Putamen (tissue), 1 donor: ENCODE measurements at regions not wholly inside any gene's neighbourhood (a gene's known extent, or its start where the extent isn't known, plus 50 kb on each side); places are given as distances from the start of the nearest gene placed in this dataset.

Source experiments
- DNase-seq: peaks from one replicate; pipeline ENCODE4 v3.0.0-alpha.2; 2016; ENCODE audit warnings: low spot score

GRCh38 chr22:34159491-34159890 lies 239.2 kb upstream of the LARGE1 start:
- DNase-seq = no peak

- no peak for DNase-seq
Observed at GRCh38 chr22:34160141-34160783, 240.0 kb upstream of the LARGE1 start.

- no peak for DNase-seq
Observed at GRCh38 chr22:34161431-34162123, 241.3 kb upstream of the LARGE1 start.

- DNase-seq = no peak
Observed at GRCh38 chr22:34198976-34199375, 278.7 kb upstream of the LARGE1 start.

- no peak for DNase-seq
Observed at GRCh38 chr22:34210301-34210700, 290.0 kb upstream of the LARGE1 start.

GRCh38 chr22:34214372-34214771 lies 294.1 kb upstream of the LARGE1 start:
- DNase-seq = no peak

GRCh38 chr22:34225278-34225677 lies 305.0 kb upstream of the LARGE1 start:
- no peak for DNase-seq

GRCh38 chr22:34236527-34236926 lies 316.3 kb upstream of the LARGE1 start:
- no peak for DNase-seq

- no peak for DNase-seq
Observed at GRCh38 chr22:34239421-34239820, 319.1 kb upstream of the LARGE1 start.

- no peak for DNase-seq
Observed at GRCh38 chr22:34243023-34243422, 322.7 kb upstream of the LARGE1 start.

- DNase-seq = no peak
Observed at GRCh38 chr22:34255042-34255441, 334.8 kb upstream of the LARGE1 start.

GRCh38 chr22:34278121-34278520 lies 357.8 kb upstream of the LARGE1 start:
- no peak for DNase-seq

GRCh38 chr22:34281738-34282137 lies 361.5 kb upstream of the LARGE1 start:
- DNase-seq = no peak

GRCh38 chr22:34283844-34284243 lies 363.6 kb upstream of the LARGE1 start:
- DNase-seq = no peak

GRCh38 chr22:34293324-34293723 lies 373.0 kb upstream of the LARGE1 start:
- no peak for DNase-seq

- no peak for DNase-seq
Observed at GRCh38 chr22:34294476-34294875, 374.2 kb upstream of the LARGE1 start.

- no peak for DNase-seq
Observed at GRCh38 chr22:34294986-34295385, 374.7 kb upstream of the LARGE1 start.

- no peak for DNase-seq
Observed at GRCh38 chr22:34296461-34296860, 376.2 kb upstream of the LARGE1 start.

- no peak for DNase-seq
Observed at GRCh38 chr22:34297536-34298120, 377.4 kb upstream of the LARGE1 start.

GRCh38 chr22:34299496-34299895 lies 379.2 kb upstream of the LARGE1 start:
- no peak for DNase-seq

- no peak for DNase-seq
Observed at GRCh38 chr22:34301569-34301968, 381.3 kb upstream of the LARGE1 start.

GRCh38 chr22:34303656-34304055 lies 383.4 kb upstream of the LARGE1 start:
- DNase-seq = no peak

- DNase-seq = no peak
Observed at GRCh38 chr22:34306361-34306760, 386.1 kb upstream of the LARGE1 start.

GRCh38 chr22:34308101-34308500 lies 387.8 kb upstream of the LARGE1 start:
- DNase-seq = no peak
